LNCAP (cell line): ENCODE measurements at regions not wholly inside any gene's neighbourhood (a gene's known extent, or its start where the extent isn't known, plus 50 kb on each side); places are given as distances from the start of the nearest gene placed in this dataset.

Source experiments
- CTCF ChIP-seq: fragments of 450-650 bp; IDR thresholded peaks from 2 replicates; pipeline ENCODE4 v1.5.1; 2017; ENCODE audit warnings: mild to moderate bottlenecking

- no peak for TF ChIP-seq CTCF
Observed at GRCh38 chr3:2036076-2036475, 62.6 kb upstream of the CNTN4 start.

DNA sequence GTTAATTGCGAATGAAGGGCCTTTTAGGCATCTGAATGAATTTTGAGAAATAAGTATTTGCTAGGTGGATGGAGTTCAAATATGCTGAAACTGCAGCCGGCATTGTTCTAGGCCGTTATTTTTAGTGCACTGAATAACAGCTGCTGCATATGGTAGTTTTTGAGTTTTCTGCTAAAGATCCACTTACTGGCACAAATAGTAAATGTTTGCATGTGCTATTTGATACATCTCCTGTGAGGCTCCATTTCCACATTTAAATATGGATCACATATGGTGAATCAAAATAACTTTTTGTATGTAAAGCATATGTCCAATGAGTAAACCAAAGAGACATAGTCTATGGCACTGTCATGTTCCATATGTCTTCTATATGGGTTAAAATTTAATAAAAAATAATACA lies 56.7 kb upstream of the CNTN4 start:
- TF ChIP-seq CTCF = no peak
